ENCODE measurements at regions not wholly inside any gene's neighbourhood (a gene's known extent, or its start where the extent isn't known, plus 50 kb on each side); places are given as distances from the start of the nearest gene placed in this dataset.
"Not testable (repeated sequence)": the region's sequence is repeated elsewhere in the genome, so short reads cannot be mapped to it uniquely, and the experiment has no call there.

DNA sequence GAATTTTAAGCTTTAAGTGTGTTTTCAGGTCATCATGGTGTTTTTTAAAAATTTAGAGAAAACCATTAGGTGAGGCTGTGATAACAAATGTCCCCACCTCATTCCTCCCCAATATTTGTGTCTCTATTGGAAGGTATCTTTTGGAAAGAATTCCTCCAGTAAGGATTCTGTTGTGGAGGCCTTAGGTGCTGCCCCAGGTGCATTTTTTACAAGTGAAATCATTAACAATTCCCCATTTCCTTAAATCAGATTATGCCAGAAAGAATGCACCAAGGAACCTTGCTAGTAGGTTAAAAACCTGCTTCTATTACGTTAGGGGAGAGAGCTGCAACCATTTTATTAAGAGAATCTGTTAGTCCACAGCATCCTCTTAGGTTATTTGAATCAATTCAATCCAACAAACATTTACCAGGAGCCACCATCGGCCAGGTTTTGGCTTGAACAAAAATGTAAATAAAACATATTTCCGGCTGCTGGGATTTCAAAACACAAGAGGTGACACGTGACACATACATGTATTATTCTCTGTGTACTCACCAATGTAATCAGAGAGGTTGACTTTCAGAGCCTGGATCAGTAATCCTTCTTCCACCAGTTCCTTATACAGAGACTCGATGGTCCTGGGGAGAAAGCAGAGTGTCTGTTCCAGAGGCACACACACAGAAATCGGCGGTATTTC is 112.5 kb upstream of the ASB18 start:
- no peak for DNase-seq

DNA sequence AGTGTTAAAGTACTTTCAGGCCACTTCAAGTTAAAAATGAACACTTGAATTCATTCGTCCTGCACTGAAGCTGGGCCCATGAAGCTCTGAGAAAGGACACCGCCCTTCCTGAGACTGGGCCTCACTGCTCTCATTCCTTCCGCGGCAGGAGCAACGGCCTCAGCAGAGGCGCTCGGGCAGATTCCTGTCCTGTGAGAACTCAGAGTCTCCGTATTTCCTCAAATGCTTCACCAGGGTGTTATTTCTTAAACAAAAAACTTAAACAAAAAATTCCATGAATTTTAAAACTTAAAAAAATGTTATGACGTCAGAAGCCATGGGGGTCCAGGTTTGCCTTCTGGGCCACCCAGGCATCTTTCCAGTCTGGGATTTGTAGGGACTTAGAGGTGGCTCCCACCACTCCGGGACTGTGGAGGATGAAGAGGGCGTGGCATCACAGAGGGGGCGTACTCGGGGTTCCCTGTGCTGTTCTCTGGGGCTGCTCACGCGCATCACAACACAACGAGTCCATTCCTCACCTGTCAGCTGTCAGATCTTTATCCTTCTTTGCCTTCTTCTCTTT is 115.9 kb upstream of the ASB18 start:
- DNase-seq: no peak

DNA sequence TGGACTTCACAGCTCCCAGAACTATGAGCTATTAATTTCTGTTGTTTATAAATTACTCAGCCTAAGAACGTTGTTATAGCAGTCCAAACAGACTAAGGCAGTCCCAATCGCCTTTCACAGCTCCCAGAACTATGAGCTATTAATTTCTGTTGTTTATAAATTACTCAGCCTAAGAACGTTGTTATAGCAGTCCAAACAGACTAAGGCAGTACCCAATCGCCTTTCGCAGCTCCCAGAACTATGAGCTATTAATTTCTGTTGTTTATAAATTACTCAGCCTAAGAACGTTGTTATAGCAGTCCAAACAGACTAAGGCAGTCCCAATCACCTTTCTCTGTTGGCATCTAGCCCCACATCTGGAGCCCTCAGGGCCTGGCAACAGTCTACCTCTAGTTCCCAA is 117.0 kb upstream of the ASB18 start:
- not testable (repeated sequence) for DNase-seq

DNA sequence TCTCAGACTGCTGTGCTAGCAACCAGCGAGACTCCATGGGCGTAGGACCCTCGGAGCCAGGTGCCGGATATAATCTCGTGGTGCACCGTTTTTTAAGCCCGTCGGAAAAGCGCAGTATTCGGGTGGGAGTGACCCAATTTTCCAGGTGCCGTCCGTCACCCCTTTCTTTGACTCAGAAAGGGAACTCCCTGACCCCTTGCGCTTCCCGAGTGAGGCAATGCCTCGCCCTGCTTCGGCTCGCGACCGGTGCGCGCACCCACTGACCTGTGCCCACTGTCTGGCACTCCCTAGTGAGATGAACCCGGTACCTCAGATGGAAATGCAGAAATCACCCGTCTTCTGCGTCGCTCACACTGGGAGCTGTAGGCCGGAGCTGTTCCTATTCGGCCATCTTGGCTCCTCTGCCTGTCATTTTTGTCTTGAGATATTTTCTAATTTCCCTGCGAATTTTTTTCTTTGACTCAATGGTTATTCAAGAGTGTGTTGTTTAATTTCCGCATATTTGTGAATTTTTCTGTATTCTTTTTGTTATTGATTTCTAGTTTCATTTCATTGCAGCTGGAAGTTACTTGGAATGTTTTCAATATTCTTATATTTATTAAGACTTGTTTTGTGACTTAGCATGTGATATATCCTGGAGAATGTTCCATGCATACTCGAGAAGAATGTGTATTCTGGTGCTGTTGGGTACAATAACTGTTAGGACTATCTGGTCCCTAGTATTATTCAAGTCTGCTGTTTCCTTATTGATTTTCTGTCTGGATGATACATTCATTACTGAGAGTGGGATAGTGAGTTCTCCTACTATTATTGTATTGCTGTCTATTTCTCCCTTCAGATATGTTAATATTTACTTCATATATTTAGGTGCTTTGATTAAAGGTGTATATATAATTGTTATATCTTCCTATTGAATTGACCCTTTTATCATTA is 125.3 kb upstream of the ASB18 start:
- DNase-seq: not testable (repeated sequence)

DNA sequence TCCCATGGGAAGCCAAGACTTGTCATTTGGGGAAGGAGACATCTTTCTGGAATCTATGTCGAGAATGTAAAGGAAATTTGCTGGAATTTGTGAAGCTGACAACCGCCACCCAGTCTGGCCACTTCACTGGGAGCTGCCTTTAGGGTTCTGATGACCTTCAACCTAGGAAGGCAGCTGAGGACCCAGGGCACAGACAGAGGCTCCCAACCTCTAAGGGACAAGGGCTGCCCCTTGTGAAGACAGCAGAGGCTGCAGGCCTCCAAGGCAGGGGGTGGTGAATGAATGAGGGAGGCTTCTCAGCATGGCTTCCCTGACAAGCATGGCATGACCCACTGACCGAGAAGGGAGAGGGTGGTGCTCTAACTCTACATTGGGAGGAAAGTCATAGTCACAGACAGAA is 128.9 kb upstream of the ASB18 start:
- DNase-seq: no peak

DNA sequence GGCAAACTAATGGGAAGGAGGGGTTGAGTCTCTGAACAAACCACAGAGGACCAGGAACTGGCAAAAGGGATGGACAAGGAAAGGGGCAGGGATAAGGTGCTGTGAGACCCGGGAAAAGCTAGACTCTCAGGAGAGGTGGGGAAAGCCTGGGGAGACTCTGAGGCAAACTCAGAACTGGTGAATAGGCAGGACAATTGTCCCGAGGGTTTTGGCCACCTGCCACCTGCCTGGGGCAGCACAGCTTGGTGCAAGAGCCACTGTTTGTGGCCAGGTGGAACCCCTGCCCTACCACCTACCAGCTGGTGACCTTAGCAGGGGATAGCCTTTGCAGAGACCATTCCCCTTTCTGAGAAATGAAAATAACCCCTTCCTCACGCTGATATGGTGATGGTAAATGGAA is 129.4 kb upstream of the ASB18 start:
- DNase-seq: no peak

DNA sequence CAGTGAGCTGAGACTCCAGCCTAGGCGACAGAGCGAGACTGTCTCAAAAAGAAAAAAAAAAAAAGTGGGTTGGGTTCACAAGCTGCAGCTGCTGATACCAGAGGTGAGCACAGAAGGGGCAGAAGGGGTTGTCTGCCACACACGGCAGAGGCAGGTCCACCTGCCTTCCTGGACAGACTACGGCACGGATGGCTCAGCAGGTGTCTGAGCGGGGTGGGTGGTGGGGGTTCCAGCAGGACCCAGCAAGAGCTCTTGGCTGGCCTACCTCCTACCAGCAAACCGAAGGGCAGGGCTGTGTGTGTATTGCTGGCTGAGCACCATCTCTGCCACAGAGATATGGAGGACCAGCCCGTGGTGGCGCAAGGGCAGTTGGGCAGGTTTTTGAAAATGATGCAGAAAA is 130.4 kb upstream of the ASB18 start:
- DNase-seq: no peak

DNA sequence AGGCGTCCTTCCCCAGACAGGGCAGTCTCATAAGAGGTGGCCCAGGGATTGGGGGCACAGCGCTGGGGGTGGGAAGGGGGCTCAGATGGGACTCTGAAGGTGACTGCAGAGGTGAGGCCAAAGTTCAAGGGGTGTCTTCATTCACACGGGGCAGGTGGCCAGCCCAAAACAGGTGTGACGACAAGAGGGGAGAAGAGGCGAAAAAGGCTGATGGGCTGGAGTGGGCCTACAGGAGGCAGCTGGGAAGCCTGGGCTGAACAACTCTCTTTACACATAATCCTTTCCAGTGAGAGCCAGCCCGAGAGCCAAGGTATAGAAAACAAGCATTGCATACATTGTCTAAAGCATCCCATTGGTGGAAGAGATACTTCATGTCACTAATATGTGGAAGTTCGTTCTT is 130.9 kb upstream of the ASB18 start:
- no peak for DNase-seq

DNA sequence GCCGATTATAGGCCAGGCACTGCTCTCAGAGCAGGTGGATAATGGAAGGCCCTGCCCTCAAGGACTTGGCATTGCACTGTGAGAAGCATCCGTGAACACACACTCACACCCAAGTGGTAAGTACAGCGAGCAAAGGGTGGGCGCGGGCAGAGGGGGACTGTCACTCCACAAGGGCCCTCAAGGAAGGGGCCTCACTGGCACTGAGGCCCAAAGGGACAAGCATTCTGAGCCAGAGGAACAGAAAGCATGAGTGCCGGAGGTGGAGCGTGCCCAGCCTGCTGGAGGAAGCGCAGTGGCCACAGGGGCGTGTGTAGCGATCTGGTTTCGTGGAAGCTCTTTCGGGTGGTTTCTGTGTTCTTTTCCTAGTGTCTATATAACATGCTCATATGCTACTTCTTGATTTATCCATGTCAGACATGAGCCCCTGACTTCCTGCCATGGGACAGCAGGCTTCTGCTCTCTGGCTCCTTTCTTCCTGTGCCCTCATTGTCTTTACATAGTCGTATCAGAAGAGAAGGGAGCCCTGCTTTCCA is 132.7 kb upstream of the ASB18 start:
- DNase-seq: no peak

DNA sequence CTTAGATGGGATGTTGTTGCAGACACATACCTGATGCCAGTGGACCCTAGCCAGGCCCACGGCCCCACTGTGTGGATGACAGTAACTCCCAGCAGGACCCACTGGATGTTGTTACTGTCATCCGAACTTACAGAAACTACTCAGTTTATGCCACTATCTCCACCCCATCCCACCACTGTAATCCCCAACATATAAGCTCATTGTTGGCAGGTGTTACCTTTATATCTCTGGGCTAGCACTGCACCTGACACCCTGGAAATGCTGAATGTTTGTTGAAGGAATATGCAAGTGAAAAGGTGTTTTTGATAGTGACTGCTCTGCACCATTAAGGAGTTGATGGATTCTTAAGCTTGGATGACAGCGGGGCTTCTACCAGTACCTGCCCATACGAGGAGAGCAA is 133.5 kb upstream of the ASB18 start:
- no peak for DNase-seq

DNA sequence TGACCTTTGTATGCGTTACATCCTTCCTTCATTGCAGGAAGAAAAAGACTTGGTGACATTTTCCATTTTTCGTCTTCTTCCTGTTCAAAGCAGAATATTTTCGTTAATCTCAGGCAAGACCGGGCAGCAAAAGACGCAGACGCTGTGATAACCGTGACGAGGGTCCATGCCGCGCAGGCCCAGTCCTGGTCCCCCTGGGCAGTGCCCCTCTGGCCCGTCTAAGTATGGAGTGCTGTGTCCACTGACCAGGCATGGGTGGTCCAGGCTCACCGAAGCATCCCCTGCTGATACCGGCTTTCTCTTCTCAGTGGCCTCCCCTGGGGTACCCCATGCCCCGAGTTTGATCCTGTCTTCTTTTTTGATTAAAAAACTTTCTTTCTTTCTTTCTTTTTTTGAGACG is 135.2 kb upstream of the ASB18 start:
- DNase-seq: no peak

DNA sequence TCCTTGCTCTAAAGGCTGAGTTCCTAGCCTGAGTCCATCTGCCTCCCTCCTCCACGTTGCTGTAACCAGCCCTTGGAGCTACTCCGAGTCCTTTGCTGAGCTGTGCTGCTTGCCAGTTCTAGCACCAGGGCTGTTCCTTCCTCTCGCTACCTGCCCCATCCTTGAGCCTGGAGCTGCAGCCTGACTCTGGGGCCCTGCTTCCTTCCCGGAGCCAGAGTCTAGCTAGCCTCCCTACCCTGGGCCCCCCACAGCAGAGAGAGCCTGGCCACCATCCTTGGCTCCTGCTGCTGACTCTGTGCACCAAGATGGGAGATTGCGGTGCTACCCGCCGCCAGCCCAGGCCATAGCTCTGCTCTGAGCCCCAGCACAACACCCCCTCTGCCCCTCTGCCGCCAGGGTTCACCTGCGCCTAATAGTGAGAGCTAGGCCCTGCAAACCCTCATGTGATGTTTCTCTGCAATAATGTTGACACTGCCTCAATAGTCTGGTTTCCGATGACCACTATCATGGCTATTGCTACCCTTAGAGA is 135.9 kb upstream of the ASB18 start:
- DNase-seq: no peak

DNA sequence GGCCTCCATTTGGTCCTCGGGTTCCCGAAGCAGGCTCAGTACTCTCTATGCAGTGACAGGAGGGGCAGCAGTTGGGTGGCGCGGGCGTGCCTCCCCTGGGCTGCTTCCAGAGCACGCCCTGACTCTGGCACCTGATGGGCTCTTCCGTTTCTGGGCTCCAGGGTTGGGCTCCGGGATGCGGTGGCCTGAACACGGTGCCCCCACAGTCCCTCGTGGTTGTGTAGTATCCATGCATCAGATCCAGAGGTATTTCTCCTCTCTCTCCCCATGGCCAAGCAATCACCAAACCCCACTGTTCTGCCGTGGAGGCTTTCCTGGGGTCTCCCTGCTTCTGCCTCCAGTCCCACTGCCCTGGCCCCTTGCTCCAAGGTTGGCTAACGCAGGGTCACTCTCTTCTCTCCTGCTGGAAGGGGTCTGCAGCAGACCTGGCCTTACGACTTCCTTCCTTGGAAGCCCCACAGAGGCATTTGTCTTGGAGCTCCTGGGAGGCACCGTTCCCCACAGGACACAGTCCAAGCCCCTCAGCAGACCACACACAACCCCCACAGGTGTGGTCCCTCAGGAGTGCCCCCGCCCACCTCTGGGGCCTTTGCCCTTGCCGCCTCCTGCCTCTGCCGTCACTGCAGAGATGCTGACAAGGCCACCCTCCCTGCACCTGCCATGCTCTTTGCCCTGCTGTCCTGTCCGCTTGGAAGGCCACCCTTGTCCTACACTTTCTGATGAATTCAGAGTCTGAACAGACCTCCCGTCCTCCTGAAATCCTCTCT is 136.6 kb upstream of the ASB18 start:
- no peak for DNase-seq

DNA sequence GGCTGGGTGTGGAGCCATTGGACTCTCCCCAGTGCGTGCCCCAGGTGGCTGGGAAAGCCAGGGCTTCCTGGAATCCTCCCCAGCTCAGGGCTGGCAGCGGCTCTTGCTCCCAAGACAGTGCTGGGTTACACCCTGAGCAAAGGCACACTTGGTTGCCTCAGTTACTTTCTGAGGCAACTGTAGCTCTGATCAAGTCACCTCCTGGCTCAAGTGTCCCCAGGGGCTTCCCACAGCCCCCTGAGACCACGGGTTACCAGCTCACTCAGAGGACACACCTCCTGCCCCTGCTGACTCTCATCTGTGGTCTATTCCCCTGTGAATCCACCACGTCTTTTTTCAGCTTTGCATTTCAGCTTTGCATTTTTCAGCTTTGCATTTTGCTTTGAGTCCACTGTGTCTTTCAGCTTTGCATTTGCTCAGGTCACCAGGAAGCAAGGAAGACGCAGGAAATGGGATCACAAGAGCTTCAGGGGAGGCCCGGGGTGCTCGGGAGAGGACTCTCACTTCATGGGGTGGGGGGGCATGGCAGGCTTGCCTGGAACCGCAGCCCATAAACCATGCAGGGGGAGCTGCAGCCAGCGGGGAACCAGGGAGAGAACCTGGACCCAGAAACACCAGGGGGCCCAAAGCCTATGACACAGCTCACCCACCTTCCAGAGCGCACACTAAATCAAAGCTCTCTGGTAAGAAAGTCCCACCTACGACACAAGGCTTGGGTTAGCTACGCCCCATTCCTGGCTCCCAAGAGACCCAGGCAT is 138.0 kb upstream of the ASB18 start:
- no peak for DNase-seq

DNA sequence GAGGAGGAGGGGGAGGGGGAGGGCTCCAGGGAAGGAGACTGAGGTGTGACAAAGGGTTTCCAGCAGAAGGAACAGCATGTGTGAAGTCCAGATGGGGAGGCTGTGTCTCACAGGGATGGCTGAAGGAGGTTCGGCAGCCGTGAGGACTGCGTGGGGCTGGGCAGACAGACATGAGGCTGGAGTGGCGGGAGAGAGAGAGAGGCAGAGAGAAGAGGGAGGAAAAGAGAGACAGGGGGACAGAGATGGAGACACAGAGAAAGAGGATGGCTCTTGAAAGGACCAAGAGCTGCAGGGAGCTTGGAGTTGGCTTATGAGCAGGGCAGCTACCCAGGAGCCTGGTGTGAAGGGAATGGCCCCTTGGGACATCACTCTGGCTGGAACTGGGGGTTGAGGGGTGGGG is 138.9 kb upstream of the ASB18 start:
- DNase-seq: no peak

DNA sequence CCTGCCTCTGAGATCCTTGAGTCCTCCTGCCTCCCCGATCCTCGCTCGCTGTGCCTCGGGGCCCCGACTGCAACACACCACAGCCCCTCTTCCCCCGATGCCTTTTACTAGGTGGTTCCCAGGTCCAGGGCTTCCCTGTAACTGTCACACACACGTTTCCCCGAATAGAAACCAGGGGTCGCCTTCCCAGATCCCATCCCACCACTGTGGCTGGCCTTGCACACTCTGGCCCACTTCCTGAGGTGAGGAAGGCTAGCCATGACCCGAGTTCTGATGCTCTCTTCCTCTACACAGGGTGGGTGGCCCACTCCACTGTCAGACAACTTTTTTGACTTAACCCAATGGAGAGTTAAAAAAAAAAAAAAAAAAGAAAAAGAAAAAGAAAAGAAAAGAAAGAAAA is 139.6 kb upstream of the ASB18 start:
- no peak for DNase-seq

DNA sequence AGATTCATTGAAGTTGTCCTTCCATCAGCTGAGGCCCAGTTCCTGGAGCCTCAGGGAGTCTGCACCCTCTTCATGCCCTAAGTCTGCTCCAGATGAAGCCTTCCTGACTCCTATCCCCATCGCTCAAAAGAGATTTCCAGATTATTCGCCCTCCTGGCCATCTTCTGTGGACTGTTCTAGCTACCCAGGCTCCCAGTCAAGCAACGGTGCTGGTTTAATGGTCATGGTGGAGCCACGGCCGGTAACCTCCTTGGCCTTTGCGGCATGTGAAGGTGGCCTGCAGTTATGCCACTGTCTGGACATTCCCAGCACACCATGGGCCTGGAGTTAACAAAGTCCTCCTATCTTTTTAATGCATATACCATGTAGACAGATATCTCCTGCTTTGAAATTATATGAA is 140.1 kb upstream of the ASB18 start:
- no peak for DNase-seq

DNA sequence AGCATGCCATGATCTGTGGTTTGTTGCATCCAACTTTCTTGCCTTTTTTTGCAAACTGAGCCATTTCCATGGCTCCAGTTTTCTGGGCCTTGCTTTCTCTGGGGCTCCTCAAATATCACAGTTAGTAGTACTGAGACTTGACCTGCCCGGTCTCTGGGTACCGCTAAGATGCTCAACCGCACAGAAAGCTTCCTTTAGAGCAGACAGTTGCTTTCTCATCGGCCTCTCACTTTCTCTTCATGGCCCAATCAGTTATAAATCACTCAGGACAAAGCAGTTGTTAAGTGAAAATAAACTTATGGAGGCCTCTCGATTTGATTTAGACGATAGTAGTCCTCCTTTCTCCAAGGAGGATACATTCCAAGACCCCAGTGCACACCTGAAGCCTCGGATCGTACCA is 141.2 kb upstream of the ASB18 start:
- DNase-seq: no peak

DNA sequence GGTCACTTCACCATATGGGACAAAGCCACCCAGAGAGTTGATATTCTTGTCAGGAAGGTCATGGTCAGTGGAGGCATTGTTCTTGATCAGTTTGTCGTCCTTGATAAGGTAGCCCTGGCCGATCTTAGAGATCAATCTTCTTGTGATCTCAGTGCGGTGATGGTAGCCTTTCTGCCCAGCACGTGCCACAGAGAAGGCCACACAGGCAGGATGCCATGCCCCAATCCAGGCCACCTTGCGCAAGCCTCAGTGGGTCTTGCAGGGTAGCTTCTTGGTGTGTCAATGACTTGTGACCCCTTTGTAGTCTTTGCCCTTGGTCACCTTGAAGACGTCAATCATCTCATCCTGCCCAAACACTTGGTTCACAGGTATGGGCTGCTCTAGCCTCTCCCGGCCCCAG is 143.9 kb upstream of the ASB18 start:
- DNase-seq: no peak

DNA sequence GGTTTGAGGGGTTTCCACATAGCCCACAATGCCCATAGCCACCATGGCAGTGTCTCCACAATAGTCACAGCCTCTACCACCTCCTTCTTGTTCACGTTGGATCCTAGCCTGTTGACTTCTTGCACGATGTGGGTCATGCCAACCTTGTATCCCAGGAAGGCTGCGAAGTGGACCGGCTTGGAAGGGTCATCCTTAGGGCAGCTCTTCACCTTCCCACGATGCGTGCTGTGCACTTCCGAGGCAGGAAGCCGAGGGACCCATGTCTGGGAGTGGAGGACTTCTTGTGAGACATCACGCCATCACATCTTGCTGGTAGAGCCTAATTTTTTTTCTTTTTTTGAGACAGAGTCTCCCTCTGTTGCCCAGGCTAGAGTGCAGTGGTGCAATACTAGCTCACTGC is 144.6 kb upstream of the ASB18 start:
- no peak for DNase-seq

DNA sequence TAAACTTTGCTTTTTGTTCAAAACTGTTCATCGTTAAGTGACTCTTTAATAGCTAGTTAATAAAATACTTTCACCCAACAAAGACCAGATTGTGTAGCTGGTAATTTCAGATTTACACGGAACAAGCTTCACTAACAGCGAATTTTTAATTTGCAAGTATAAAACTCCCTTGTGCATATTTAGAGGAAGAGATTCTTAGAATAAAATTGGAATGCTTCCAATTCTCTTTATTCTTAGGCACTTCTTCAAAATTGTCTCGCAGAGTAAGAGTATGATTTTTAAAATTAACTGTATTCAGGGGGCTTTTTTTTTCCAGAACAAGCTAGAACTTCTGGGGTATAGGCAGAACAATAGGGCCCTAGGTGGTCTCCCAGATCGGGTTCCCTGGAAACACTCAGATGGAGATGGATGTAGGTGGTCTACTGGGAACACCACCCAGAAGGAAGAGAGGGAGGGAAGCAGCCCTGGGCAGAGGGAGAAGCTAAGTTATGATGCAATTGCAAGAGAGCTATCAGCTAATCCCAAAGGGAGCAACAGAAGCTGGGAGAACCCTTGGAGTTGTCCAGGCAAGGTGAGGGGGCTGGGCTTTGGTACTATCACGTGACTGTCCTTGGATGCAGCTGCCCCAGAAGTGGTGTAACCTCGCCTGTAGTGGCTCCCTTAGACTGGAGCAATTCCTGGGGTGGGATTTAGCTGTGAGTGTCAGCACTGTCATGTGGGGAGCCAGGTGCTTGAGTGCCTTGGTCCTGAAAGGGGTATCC is 151.7 kb upstream of the ASB18 start:
- DNase-seq: no peak

All from activated CD4-positive, alpha-beta T cell treated with anti-CD3 and anti-CD28 coated beads for 1 hour (primary cell).